Transverse colon (tissue), 4 donors: ENCODE measurements at regions not wholly inside any gene's neighbourhood (a gene's known extent, or its start where the extent isn't known, plus 50 kb on each side); places are given as distances from the start of the nearest gene placed in this dataset.

Experiments used
- CTCF ChIP-seq, 5 experiments: fragments of 200-600 bp in 3 of 5; fragments of 450-650 bp in 2 of 5; sonication (generic) in 3 of 5; IDR thresholded peaks; 1 replicate in 2 of 5; 2 replicates in 3 of 5; pipeline ENCODE4 v1.5.1; 2016 to 2017; ENCODE audit warnings: antibody characterized with exemption in 5 of 5, inconsistent platforms in 3 of 5, mild to moderate bottlenecking in 2 of 5, moderate library complexity in 1 of 5
- POLR2A ChIP-seq: fragments of 450-650 bp; IDR thresholded peaks from one replicate; pipeline ENCODE4 v1.6.1; 2016; ENCODE audit warnings: antibody characterized with exemption, mild to moderate bottlenecking, moderate library complexity
- POLR2AphosphoS5 ChIP-seq, 3 donors: sonication (generic); formaldehyde crosslinking; IDR thresholded peaks; one replicate each; pipeline ENCODE4 v1.6.1; 2016; ENCODE audit warnings: antibody characterized with exemption in 3 of 3

GRCh38 chr2:12498704-12499103, 218.0 kb upstream of the TRIB2 start:
- TF ChIP-seq CTCF (IDR thresholded peaks at IDR 0.05) (no peak), POLR2A (no peak), POLR2AphosphoS5 (IDR thresholded peaks at IDR 0.05) (no peak)
